Forelimb muscle (tissue), 1 donor: ENCODE measurements at regions not wholly inside any gene's neighbourhood (a gene's known extent, or its start where the extent isn't known, plus 50 kb on each side); places are given as distances from the start of the nearest gene placed in this dataset.
"Not testable (repeated sequence)": the region's sequence is repeated elsewhere in the genome, so short reads cannot be mapped to it uniquely, and the experiment has no call there.

Experiments used
- DNase-seq: peaks from one replicate; pipeline ENCODE4 v3.0.0-alpha.2; 2013; ENCODE audit warnings: low read depth

DNA sequence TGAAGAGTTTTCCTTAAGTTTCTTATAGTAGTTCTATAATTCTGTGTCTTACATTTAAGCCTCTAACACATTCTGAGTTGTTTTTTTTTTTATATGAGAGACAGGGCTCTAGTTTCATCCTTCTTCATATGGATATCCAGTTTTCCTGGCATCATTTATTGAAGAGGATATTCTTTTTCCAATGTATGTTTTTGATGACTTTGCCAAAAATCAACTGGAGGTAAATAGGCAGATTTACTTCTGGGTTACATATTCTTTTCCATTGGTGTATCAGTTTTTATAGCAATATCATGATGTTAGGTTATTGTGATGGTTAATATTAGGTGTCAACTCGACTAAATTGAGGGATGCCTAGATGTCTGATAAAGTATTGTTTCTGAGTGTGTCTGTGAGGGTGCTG lies 650.7 kb upstream of the GRID2 start:
- DNase-seq = no peak

DNA sequence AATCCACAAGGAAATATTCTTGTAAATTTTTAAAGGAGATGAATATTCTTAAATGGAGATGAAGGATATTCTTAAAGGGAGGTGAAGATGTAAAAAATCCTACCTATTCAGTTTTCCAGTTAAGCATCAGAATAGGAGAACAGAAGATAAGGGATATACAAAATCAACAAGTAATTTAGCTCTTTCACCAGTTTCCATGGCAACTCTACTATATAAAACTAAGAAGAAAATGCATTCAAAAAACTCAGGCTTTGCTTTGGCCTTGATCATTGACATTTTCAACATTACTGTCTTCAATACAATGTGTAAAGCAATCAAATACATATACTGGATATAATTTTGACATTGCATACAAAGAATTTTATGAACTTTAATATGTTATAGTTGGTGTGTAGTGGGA lies 622.7 kb upstream of the GRID2 start:
- no peak for DNase-seq

DNA sequence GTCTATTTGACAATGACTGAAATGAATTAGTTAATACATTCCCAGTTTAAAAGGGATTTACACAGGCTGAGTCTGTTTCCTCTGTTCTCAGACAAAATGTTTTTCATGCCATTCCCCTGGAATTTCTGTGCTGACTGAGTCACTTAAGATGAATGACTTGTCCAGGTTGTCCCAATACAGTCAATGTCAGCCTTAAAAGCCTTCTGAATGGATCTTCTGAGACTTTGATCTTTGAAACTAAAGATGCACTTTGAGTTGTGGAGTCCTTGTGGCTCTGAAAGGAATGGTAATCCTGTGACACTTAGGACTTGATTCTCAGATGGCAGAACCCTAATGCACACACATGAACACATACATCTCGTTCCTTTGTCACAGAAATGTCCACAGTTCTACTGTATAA lies 622.2 kb upstream of the GRID2 start:
- DNase-seq = no peak

DNA sequence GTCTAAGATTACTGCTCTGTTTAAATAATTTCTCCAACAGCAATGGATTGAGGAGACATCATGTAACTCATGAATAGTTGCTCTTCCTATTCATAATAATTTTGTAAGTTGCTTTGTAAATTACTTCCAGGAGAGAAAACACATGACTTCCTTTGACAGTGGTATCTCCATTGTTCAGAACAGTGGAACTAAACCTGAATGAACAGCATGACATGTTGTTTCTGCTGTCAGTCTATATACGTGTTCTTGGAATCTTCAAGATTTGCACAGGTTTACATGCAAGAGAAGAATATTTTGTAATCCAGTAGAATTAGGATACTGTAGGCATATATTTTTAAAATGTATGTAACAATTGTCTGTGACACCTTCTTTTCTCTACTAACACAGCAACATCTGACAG lies 618.8 kb upstream of the GRID2 start:
- no peak for DNase-seq

DNA sequence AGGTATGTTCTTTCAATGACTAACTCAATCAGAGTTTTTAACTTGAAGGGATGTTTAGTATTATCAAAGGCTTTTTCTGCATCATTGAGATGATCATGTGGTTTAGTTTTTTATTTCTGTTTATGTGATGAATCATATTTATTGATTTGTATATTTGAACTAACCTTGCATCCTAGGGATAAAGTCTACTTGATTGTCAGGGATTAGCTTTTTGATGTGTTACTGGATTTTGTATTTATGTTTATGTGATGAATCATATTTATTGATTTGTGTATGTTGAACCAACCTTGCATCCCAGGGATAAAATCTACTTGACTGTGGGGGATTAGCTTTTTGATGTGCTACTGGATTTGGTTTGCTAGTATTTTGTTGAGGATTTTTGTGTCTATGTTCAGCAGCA lies 615.4 kb upstream of the GRID2 start:
- no peak for DNase-seq

DNA sequence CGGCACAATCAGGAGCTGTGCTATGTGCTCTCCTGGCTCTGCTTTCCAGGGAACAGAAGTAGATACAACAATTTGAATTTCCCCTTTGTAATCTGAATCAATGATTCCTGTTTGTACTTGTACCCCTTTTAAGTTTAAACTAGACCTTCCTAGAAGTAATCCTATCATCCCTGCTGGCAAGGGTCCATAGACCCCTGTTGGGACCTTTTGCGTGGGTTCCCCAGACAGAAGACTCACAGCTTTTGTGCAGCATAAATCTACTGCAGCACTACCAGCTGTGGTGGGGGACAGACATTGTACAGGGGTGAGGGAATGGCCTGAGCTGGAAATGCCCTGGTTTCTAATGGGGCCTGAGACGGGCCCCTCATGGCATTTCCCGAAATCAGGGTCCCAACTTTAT lies 604.1 kb upstream of the GRID2 start:
- DNase-seq = not testable (repeated sequence)

DNA sequence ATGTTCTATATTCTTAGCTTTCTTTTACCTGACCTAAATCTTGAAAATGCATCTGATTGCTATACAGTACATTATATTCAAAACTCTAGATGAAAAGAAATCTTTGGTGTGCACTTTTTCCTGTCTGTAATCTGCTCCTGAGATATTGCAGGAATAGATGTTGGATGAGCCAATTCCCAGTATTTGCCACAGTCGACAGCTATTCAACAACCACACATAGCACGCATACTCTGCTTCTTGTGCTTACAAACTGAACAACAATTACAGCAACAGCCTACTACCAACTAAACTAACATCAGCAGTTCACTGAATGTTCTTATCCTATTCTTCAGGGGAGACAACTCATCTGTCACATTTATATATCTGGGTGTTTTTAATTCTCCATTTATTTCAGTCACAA lies 573.9 kb upstream of the GRID2 start:
- no peak for DNase-seq

DNA sequence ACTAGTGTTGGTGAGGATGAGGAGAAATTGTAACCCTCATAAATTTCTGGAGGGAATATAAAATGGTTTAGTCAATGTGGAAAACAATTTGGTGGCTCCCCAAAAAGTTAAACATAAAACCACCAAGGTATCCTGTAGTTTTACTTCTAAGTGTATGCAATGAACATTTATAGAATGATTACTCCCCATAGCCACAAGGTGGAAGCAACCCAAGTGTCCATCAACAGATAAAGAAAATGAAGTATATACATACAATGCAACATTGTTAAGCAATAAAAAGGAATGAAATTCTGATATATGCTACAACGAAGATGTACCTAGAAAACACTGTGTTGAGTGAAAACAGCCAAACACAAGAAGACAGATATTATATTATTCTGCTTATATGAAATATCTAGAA lies 569.1 kb upstream of the GRID2 start:
- DNase-seq = no peak

DNA sequence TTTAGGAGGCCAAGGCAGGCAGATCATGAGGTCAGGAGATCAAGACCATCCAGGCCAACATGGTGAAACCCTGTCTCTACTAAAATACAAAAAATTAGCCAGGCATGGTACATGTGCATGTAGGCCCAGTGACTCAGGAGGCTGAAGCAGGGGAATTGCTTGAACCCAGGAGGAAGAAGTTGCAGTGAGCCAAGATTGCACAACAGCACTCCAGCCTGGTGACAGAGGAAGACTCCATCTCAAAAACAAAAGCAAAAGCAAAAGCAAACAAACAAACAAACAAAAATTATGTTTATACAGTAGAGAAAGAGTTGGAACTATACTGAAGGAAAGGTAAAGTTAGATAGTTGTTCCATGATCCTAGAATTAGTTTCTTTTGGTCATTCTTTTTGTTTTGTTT lies 564.9 kb upstream of the GRID2 start:
- DNase-seq = not testable (repeated sequence)

DNA sequence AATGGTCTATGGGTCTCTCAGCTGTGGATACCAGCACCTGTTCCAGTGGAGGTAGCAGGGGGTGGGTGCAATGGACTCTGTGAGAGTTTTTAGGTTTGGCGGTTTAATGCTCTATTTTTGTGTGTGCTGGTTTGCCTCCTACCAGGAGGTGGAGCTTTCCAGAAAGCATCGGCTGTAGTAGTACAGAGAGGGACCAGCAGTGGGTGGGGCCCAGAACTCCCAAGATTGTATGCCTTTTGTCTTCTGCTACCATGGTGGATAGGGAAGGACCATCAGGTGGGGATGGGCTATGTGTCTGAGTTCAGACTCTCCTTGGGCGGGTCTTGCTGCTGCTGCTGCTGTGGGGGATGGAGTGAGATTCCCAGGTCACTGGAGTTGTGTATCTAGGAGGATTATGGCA lies 557.2 kb upstream of the GRID2 start:
- DNase-seq = no peak

DNA sequence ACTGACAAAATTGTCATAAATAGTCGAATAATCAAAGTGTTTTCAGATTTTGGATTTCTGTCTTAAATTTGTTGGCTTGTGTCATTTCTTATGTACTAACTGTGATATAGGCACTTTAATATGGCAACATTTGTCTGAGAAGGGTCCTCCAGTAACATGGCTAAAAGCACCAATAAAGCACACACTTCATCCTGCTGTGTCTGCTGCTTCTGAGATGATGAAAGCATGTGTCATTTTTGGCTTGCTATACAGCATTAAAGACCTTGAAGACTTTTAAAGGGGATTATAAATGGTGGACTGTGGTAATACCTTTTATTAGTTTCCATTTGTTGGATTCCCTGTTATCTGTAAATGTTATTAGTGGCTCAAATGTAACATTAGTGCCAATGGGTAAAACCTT lies 551.8 kb upstream of the GRID2 start:
- no peak for DNase-seq

DNA sequence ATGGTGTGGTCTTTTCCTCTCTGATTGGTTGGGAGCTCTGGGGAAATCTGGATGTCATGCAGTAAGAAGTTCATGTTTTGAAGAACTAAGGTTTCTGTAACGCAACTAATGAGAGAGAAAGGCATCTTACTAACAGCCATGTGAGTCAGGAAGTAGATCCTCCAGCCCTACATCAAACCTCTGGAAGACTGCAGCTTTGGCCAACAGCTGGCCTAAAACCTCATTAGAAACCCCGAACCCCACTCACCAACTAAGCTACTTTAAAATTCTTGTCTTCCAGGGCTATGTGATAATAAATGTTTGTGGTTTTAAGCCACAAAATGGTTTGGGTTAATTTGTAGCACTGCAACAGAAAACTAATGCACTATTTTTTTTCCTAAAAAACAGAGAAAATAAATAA lies 549.0 kb upstream of the GRID2 start:
- no peak for DNase-seq

DNA sequence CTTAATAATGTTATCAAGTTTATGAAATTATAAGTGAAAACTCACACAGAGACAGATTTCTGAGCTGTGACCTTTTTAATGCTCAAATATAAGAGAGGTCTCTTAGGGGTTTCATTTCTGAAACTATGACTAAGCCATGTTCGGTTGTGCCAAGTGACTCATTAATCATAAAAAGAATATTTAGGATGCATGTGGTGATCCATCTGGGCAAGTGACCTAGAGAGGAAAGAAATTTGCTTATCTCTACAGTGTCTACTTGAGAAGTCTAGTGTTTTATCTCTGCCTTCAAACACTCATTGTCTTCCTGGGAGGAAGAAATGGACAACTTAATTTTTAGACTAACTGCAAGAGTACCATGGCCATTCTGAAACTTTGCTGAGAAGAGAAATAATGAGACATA lies 545.3 kb upstream of the GRID2 start:
- no peak for DNase-seq

DNA sequence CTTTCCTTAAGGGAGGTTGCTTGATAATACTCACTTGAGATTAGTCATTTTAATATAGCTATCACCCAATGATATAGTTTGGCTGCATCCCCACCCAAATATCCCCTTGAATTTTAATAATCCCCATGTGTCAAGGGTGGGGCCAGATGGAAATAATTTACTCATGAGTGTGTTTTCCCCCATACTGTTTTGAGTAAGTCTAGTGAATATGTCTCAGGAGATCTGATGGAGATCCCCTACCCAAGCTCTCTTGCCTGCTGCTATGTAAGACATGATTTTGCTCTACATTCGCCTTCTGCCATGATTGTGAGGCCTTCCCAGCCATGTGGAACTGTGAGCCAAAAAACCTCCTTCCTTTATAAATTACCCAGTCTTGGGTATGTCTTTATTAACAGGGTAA lies 539.7 kb upstream of the GRID2 start:
- no peak for DNase-seq

DNA sequence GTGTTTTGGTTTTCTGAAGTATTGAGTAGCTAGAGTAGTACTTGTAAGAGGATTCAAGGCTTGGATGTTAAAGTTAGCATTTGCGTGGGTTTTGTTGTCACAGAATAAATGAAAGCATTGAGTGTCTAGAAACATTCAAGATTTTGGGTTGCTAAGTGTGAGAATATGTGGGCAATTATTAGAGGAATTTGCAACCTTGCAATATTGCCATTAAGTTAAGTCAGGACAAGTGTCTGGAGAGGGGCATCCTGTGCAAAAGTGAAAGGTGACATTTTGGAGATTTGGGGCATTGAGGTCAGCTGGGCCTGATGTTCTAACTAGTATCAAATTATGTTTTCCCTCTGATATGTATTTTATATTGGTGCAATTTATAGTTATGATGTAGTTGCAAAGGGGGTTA lies 533.9 kb upstream of the GRID2 start:
- DNase-seq = no peak

DNA sequence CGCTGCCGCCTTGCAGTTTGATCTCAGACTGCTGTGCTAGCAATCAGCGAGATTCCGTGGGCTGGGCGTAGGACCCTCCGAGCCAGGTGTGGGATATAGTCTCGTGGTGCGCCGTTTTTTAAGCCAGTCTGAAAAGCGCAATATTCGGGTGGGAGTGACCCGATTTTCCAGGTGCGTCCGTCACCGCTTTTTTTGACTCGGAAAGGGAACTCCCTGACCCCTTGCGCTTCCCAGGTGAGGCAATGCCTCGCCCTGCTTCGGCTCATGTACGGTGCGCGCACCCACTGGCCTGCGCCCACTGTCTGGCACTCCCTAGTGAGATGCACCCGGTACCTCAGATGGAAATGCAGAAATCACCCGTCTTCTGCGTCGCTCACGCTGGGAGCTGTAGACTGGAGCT lies 512.1 kb upstream of the GRID2 start:
- not testable (repeated sequence) for DNase-seq

DNA sequence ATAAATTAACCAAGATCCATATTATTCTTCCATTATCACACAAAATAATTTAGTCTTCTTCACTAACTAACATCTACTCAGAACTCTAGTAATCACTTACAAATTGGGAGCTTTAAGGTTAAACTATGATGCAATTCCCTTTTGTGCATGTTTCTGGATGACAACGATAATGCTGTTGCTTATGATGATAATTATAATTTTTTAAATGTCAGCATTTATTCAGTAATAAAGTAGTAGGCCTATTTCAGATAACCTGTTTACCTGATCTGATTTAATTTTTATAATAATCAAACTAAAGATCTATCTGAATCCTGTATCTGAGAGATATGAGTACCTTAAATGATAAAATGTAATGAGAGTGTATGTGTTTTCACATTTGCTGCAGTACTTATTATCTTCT lies 507.8 kb upstream of the GRID2 start:
- DNase-seq = no peak

DNA sequence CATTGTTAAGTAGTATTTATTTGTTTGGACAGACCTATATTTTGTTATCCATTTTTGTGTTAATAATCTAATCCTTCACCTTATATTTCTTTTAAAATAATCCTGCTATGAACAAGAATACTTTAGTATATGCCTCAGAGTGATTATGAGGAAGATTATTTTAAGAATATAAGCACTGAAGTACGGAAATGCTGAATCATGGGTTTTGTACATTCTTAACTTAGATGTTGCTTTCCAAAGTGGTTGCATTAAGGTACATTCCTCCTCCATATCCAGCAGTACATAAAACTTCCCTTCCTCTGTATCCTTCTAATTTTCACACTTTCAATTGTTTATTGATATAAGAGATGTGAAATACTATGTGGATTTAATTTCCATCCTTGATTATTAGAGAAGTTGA lies 491.4 kb upstream of the GRID2 start:
- no peak for DNase-seq

DNA sequence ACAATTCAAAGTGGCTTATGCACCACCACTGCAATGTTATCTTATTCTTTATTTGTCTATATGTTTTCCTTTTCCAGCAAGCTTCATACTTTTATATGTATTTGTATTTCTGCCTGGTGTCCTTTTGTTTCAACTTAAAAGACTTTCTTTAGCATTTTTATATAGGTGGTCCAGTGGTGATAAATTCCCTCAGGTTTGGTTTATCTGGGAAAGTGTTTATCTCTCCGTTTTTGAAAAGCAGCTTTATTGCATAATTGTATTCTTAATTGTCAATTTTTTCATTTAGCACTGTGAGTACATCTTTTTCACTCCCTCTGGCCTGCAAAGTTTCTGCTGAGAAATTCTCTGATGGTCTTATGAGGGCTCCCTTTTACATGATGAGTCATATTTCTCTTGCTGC lies 479.0 kb upstream of the GRID2 start:
- DNase-seq = no peak

DNA sequence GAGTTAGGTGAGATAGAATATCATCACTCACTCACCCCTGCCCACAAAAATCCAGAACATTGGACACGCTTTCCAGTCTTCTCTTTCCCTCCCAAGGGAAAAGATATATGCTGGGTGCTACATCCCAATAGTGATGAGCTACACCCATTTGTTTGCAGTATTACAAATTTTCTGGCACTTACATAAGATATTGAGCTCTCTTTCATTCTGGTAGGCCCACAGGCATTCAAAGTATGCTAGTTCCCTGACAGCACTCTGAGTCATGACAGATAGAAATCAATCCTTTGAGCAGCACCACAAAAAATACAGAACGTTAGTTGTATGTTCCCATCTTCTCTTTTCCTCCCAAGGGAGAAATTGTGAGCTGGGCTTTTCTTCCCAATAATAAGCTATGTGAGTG lies 477.6 kb upstream of the GRID2 start:
- DNase-seq = no peak

DNA sequence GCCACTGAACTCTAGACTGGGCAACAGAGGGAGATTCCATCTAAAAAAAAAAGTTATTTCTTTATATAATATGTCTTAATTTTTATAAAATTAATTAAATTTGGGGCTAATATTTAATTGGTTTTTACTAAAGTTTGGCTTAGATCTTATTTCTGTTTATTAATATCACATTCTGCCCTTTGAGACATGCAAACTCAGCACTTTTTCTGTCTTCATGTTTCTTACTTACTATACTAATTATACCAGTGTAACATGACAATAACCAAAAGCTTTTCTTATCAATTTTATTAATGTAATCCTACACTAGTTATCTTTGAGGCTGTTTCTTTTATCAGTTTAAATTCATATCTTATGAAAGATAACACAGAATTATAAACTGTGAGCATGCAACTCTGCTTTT lies 475.9 kb upstream of the GRID2 start:
- DNase-seq = no peak

DNA sequence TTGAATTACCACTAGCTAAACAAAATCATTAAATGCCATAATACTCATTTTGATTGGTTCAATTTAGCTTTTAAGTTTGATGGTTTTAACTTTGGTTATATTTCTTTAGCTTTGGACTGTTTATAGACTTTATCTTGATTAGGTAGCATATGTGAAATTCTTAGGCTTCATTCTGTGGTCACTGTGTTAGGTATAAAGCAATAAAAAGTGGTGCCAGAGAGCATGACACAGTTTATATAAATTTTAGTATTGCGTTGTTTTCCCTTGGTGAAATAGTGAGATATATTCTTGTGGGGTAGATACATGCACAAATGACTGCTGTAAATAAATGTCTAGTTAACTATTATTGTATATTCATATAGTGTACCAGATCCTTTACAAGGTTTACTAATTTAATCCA lies 474.2 kb upstream of the GRID2 start:
- no peak for DNase-seq

DNA sequence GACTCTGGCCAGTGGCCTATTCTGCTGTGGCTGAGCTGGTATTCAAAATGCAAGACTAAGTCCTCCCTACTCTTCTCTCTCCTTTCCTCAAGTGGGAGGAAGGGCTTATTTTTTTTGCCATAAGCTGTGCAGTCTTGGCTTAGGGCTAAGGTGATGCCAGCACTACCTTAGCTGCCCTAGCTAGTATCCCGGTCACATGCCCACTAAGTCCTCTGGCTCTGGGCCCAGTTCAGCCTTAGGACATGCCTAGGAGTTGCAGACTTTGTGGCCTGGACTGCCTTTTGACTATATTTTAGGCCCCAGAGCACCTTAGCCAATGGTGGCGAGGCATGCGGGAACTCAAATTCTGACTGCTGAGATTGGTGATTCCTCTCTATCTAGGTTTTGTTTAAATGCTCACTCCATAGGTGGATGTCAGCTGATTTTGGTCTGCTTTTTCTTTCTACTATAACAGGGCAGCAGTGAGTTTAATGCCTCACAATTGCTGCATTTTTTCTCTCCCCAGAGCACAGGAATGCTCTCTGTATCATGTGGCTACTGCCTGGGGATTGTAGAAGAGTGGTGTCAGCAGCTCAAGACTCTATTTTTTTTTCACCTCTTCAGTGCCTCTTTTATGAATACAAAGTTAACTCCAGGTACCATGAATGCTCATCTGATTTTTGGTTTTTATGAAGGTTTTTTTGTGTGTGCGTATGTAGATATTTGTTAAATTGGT lies 472.9 kb upstream of the GRID2 start:
- no peak for DNase-seq

DNA sequence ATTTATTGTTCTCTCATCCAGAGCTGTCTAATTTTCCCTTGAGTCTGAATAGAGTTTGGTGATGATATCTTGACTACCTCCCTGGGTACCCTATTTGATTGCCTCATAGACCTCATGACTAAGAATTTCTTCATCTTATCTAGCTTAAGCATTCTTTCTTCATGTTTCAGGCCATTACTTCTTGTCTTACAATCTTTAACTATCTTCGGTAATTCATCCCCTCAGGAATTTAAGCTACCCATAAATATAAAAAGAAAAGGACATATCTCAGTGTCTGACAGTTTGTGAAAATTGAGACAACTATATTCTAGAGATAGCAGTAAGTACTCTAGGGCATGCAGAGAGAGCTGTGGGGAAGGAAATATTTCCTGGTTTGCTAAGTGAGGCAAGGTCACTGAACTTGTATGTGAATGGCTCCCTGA lies 466.1 kb upstream of the GRID2 start:
- no peak for DNase-seq
